Effector memory CD4-positive, alpha-beta T cell (primary cell): ENCODE measurements at regions not wholly inside any gene's neighbourhood (a gene's known extent, or its start where the extent isn't known, plus 50 kb on each side); places are given as distances from the start of the nearest gene placed in this dataset.
"Not testable (repeated sequence)": the region's sequence is repeated elsewhere in the genome, so short reads cannot be mapped to it uniquely, and the experiment has no call there.

ENCODE experiments used
- DNase-seq, 3 donors: peaks; one replicate each; pipeline ENCODE4 v3.0.0-alpha.2; 2020
- H3K27ac ChIP-seq: 2 replicates; pipeline ENCODE4 v1.7.0; 2013; ENCODE audit warnings: mild to moderate bottlenecking, low read length, moderate library complexity; ENCODE audit not compliant: insufficient read depth, poor library complexity, severe bottlenecking
- H3K27me3 ChIP-seq: replicated peaks from 2 replicates; pipeline ENCODE4 v1.7.0; 2013; ENCODE audit warnings: mild to moderate bottlenecking, low read length; ENCODE audit not compliant: insufficient read depth, control insufficient read depth, poor library complexity, severe bottlenecking
- H3K36me3 ChIP-seq: 2 replicates; pipeline ENCODE4 v1.7.0; 2013; ENCODE audit warnings: mild to moderate bottlenecking, low read length, moderate library complexity; ENCODE audit not compliant: control insufficient read depth, insufficient read depth
- H3K4me1 ChIP-seq: 2 replicates; pipeline ENCODE4 v1.7.0; 2013; ENCODE audit warnings: low read length, mild to moderate bottlenecking; ENCODE audit not compliant: control insufficient read depth, insufficient read depth, poor library complexity, severe bottlenecking
- H3K4me3 ChIP-seq: 2 replicates; pipeline ENCODE4 v1.7.0; 2013; ENCODE audit warnings: low read length, low read depth, mild to moderate bottlenecking; ENCODE audit not compliant: insufficient read depth, poor library complexity, severe bottlenecking
- H3K9me3 ChIP-seq: 2 replicates; pipeline ENCODE4 v1.7.0; 2013; ENCODE audit warnings: mild to moderate bottlenecking, low read length, moderate library complexity; ENCODE audit not compliant: control insufficient read depth

DNA sequence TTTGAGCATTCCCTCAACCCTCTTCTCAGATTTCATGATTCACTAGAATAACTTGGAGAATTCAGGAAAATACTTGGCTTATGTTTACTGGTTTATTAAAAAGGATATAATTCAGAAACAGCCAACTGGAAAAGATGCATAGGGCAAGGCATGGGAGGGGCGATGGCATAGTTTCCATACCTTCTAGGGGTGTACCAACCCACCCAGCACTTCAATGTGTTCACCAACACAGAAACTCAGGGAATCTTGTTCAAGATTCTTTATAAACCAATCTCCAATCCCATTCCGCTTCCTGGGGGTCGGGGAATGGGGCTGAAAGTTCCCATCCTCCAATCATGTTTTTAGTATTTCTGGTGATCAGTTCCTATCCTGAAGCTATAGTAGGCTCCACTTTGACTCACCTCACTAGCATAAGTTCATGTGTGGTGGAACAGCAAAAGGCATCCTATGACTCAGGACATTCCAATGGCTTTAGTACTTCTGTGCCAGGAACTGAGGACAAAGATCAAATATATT, 164.4 kb downstream of the SIM1 start:
- H3K4me3 ChIP-seq: no peak overlapping the region
- no peaks in the 10 kb centered on the region for H3K27me3 ChIP-seq
- H3K36me3 ChIP-seq: no peaks in the 10 kb centered on the region
- no peak for DNase-seq
- H3K4me1 ChIP-seq: no peaks in the 10 kb centered on the region
- H3K9me3 ChIP-seq: no peaks in the 10 kb centered on the region
- no peak overlapping the region for H3K27ac ChIP-seq

DNA sequence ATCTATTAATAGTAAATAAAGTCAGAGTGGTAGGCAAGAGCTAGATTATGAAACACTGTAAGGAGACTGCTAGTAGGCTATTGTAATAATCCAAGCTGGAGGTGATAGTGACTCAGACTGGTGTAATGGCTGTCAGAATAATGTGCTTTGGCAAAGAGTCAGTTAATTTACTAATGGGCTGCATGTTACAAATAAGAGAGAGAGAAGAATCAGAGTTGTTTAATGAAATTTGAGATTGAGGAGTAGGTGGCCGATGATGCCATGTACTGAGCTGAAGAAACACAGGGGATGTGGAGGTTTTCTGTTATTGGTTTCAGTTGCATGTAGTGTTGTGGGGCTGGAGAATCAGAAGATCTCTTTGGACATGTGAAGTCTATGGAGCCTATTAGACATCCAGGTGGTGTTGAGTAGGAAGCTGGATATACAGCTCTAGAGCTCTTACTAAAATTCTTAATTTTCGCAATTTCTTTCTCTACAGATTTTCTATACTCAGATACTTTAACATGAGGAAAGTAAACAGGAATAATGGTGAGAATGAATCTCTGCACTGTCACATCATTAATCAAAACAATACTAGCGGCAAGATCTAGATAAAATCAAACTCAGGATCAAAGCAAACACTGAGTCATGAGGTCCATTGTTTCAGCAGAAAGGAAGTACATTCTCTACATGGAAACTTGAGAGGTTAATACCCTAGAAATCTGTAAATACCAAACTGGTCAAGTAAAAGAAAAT, 167.7 kb downstream of the SIM1 start:
- Histone ChIP-seq H3K27me3 (no peaks in the 10 kb centered on the region), H3K4me3 (no peak overlapping the region), H3K4me1 (no peaks in the 10 kb centered on the region), H3K36me3 (no peaks in the 10 kb centered on the region), H3K27ac (no peak overlapping the region), H3K9me3 (no peaks in the 10 kb centered on the region)
- no peak for DNase-seq

DNA sequence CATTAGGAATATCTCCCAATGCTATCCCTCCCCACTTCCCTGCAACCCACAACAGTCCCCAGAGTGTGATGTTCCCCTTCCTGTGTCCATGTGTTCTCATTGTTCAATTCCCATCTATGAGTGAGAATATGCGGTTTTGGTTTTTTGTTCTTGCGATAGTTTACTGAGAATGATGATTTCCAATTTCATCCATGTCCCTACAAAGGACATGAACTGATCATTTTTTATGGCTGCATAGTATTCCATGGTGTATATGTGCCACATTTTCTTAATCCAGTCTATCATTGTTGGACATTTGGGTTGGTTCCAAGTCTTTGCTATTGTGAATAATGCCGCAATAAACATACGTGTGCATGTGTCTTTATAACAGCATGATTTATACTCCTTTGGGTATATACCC, 169.5 kb downstream of the SIM1 start:
- not testable (repeated sequence) for H3K9me3 ChIP-seq, H3K36me3 ChIP-seq, DNase-seq, H3K4me3 ChIP-seq, H3K27ac ChIP-seq, H3K4me1 ChIP-seq, H3K27me3 ChIP-seq

DNA sequence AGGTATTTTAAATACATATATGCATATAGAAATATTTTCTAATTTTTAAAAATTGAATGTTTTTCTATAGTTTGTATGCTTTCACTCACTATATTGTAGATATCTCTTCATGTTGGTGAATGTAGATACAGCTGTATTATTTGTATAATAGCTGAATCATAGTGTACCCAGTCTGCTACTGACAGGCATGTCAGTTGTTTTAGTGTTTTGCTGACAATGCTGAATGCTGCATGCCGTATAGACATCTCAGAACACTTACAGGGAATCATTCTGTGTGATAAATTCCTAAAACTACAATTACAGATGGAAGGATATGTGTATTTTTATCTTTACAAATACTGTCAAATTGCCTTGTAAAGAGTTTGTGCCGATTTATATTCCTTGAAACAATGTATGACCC, 175.4 kb downstream of the SIM1 start:
- peaks cover 2% of the 10 kb centered on the region for H3K27me3 ChIP-seq
- H3K9me3 ChIP-seq: no peaks in the 10 kb centered on the region
- H3K27ac ChIP-seq: no peak overlapping the region
- H3K4me1 ChIP-seq: no peaks in the 10 kb centered on the region
- no peak for DNase-seq
- H3K4me3 ChIP-seq: no peak overlapping the region
- H3K36me3 ChIP-seq: no peaks in the 10 kb centered on the region

DNA sequence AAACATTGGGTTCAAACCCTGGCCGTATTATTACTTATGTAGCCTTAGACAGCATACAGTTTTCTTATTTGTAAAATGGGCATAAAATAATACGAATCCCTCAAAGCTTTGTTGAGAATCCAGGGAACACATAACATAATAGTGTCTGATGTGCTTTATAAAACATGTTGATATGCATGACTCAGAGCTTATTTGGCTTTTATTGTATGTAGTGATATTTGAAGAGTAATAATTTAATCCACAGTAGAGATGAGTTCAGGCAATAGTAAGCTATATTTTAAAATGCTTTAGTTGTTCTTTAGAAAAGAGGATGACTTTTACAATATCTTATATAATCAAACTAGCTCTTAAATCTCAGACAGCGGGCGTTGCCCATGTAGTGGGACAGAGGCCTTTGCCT, 176.4 kb downstream of the SIM1 start:
- Histone ChIP-seq H3K9me3 (no peaks in the 10 kb centered on the region), H3K27me3 (peaks cover 2% of the 10 kb centered on the region), H3K4me3 (no peak overlapping the region), H3K4me1 (no peaks in the 10 kb centered on the region), H3K36me3 (no peaks in the 10 kb centered on the region), H3K27ac (no peak overlapping the region)
- DNase-seq: no peak

DNA sequence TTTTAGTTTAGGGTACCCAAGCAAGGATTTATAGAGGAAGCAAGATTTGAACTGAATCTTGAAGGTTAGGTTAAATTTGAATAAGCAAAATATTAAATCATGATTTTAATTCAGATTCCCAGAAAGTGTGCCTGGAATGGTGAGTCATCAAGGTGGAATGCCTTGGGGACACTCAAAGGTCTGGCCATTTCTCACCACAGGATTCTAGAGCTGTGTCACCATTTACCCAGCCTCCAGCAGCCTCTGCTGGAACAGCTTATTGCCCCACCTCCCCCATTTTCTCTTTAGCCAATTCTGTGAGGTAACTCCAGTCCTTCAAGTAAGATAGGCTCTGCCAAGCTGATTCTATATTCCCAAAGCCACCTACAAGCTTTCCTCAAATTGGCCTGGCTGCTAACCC, 181.4 kb downstream of the SIM1 start:
- Histone ChIP-seq H3K27ac (no peak overlapping the region), H3K27me3 (no peaks in the 10 kb centered on the region), H3K9me3 (no peaks in the 10 kb centered on the region), H3K4me1 (no peaks in the 10 kb centered on the region), H3K4me3 (no peak overlapping the region), H3K36me3 (no peaks in the 10 kb centered on the region)
- no peak for DNase-seq

DNA sequence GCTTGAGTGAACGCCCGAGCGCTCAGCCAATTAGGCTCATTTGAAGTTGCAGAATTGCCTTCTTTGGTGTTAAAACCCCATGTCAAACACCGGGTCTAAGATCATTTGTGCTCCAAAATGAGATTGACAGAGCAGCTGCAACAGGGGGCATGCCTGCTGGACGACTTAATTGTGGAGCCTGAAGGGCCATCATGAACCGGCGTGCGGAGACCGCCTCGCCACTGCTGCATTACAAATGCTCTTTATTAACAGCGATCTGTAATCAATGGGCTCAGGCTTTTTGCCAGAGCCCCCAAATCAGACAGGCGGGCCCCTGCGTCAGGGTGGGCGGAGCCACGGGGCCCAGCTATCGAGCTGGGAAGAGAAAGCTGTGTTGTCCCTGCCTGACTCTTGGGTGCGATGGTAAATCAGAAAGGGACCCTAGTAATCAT, 183.2 kb downstream of the SIM1 start:
- H3K27me3 ChIP-seq: no peaks in the 10 kb centered on the region
- H3K36me3 ChIP-seq: no peaks in the 10 kb centered on the region
- DNase-seq: no peak
- no peaks in the 10 kb centered on the region for H3K4me1 ChIP-seq
- no peak overlapping the region for H3K4me3 ChIP-seq
- H3K27ac ChIP-seq: no peak overlapping the region
- H3K9me3 ChIP-seq: no peaks in the 10 kb centered on the region

DNA sequence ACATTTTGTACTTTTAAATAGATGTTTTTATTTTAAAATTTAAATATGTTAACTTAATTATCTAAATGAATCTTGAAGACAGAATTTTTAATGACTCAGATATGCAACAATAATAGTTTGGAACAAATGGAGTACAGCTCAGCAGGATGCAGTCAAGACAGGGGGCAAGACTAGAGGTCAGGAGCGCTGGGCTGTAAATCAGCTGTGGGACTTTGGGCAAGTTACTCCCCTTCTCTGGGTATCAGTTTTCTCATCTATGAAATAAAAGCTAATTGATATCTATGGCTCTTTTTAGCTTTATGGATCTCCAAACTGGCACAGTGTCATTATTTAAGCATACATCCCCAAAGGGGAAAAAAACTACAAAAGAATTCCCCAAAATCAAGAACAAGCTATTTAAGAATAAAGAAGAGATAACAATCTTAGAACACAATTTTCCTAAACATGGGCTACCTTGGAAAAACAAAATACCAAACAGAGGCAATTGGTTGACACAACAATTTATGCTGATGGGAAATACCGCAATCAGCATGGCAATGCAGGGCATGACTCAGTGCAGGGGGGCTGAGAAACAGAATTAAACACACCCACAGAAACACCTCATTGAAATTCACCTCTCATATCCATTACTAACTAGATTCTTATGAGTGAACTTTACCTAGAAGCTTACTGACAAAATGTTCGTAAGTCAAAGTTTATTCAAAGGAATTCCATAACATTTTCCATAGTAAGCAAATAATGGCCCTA, 188.2 kb downstream of the SIM1 start:
- Histone ChIP-seq H3K27me3 (no peaks in the 10 kb centered on the region), H3K9me3 (no peaks in the 10 kb centered on the region)
- DNase-seq: no peak

DNA sequence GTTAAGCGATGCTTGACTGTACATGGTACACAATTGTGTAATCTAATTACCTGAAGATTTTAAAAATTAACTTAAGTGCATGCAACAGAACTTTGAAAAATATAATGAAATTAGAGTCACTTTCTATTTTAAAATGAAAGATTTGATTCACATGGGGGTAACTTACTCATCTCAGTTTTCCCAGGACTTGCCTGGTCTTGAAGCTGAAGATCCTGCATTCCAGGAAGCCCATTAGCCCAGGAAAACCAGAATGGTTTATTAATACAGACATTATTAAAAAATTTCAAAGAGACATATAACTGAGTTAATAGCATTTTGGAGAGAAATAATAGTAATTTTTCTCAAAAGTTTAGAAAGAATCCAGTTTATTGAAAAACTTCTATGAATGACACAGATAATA, 190.6 kb downstream of the SIM1 start:
- Histone ChIP-seq H3K9me3 (no peaks in the 10 kb centered on the region), H3K27me3 (no peaks in the 10 kb centered on the region), H3K27ac (no peak overlapping the region), H3K4me1 (no peaks in the 10 kb centered on the region), H3K36me3 (no peaks in the 10 kb centered on the region), H3K4me3 (no peak overlapping the region)
- no peak for DNase-seq

More for the DNA sequence above, 188.2 kb downstream of the SIM1 start:
- Histone ChIP-seq H3K4me1 (no peaks in the 10 kb centered on the region), H3K27ac (no peak overlapping the region), H3K4me3 (no peak overlapping the region), H3K36me3 (no peaks in the 10 kb centered on the region)

DNA sequence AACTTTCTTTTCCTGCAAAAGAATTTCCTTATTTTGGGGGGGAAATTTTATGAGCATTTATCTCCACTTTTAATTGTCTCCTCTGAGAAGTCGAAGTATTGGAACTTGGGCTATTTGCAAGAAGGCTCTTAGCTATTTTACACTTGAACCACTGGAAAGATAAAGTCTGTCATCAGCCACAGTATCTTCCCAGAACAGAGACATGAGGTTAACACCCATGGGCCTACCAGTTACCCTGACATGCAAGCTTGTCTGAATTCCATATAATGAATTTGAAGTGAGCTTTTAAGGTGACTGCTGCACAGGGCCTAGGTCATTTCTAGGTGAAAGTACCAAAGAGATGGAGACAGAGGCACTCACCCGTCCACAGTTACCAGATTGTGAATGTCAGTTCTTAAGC, 193.1 kb downstream of the SIM1 start:
- no peaks in the 10 kb centered on the region for H3K9me3 ChIP-seq
- H3K4me1 ChIP-seq: no peaks in the 10 kb centered on the region
- no peak for DNase-seq
- no peaks in the 10 kb centered on the region for H3K27me3 ChIP-seq
- H3K4me3 ChIP-seq: no peak overlapping the region
- no peak overlapping the region for H3K27ac ChIP-seq
- H3K36me3 ChIP-seq: no peaks in the 10 kb centered on the region
